ENCODE measurements at regions not wholly inside any gene's neighbourhood (a gene's known extent, or its start where the extent isn't known, plus 50 kb on each side); places are given as distances from the start of the nearest gene placed in this dataset.

- TF ChIP-seq CTCF (IDR thresholded peaks at IDR 0.05), result no peak
- no peak for TF ChIP-seq EP300 (IDR thresholded peaks at IDR 0.05)
Observed at GRCh38 chr13:50359041-50359367, 343.8 kb downstream of the KCNRG start.

Data from esophagus muscularis mucosa (tissue), 3 donors.